Mesenchymal stem cell (in vitro differentiated cells and primary cell): ENCODE measurements at regions not wholly inside any gene's neighbourhood (a gene's known extent, or its start where the extent isn't known, plus 50 kb on each side); places are given as distances from the start of the nearest gene placed in this dataset.

Experiments
- DNase-seq: peaks from one replicate; pipeline ENCODE4 v3.0.0-alpha.2; 2013
- H2AFZ ChIP-seq: one replicate; pipeline ENCODE4 v1.6.1; 2013; ENCODE audit warnings: low read depth, mild to moderate bottlenecking, control low read depth, inconsistent platforms, low read length, moderate library complexity
- H2AK5ac ChIP-seq: 2 replicates; pipeline ENCODE4 v1.6.1; 2013; ENCODE audit warnings: low read length, moderate library complexity, mild to moderate bottlenecking, inconsistent platforms; ENCODE audit not compliant: severe bottlenecking
- H2BK120ac ChIP-seq: one replicate; pipeline ENCODE4 v1.6.1; 2013; ENCODE audit warnings: low read depth, mild to moderate bottlenecking, inconsistent platforms, low read length, moderate library complexity
- H2BK12ac ChIP-seq, 2 experiments: one replicate each; pipeline ENCODE4 v1.6.1; 2013; ENCODE audit warnings: inconsistent platforms in 2 of 2, low read length in 2 of 2, mild to moderate bottlenecking in 2 of 2, moderate library complexity in 2 of 2, control low read depth in 1 of 2
- H2BK15ac ChIP-seq: one replicate; pipeline ENCODE4 v1.6.1; 2013; ENCODE audit warnings: mild to moderate bottlenecking, low read depth, inconsistent platforms; ENCODE audit not compliant: poor library complexity, severe bottlenecking
- H2BK5ac ChIP-seq: 2 replicates; pipeline ENCODE4 v1.6.1; 2013; ENCODE audit warnings: low read depth, mild to moderate bottlenecking, low read length, control low read depth, inconsistent platforms; ENCODE audit not compliant: poor library complexity, severe bottlenecking
- H3K14ac ChIP-seq, 2 experiments: one replicate each; pipeline ENCODE4 v1.6.1; 2013; ENCODE audit warnings: inconsistent platforms in 2 of 2, low read length in 2 of 2, control low read depth in 1 of 2, mild to moderate bottlenecking in 1 of 2, moderate library complexity in 1 of 2
- H3K18ac ChIP-seq, 2 experiments: one replicate each; pipeline ENCODE4 v1.6.1; 2013; ENCODE audit warnings: inconsistent platforms in 2 of 2, low read length in 2 of 2, control low read depth in 1 of 2, low read depth in 1 of 2, mild to moderate bottlenecking in 1 of 2
- H3K23ac ChIP-seq, 2 experiments: one replicate each; pipeline ENCODE4 v1.6.1; 2013; ENCODE audit warnings: inconsistent platforms in 2 of 2, low read length in 2 of 2, mild to moderate bottlenecking in 2 of 2, moderate library complexity in 2 of 2, control low read depth in 1 of 2
- H3K27ac ChIP-seq: 2 replicates; pipeline ENCODE4 v1.5.1; 2013; ENCODE audit warnings: mild to moderate bottlenecking, moderate library complexity, low read length, control low read depth, inconsistent platforms; ENCODE audit not compliant: poor library complexity, severe bottlenecking
- H3K27me3 ChIP-seq, 2 experiments: 2 replicates each; pipeline versions ENCODE4 v1.6.1 to v1.7.0; 2013; ENCODE audit warnings: low read length in 2 of 2, mild to moderate bottlenecking in 2 of 2, moderate library complexity in 2 of 2, control low read depth in 1 of 2, inconsistent platforms in 1 of 2; ENCODE audit not compliant: control insufficient read depth in 1 of 2, insufficient read depth in 1 of 2
- H3K36me3 ChIP-seq, 2 experiments: 2 replicates each; pipeline versions ENCODE4 v1.6.1 to v1.7.0; 2013; ENCODE audit warnings: low read length in 2 of 2, control low read depth in 1 of 2, inconsistent platforms in 1 of 2, low read depth in 1 of 2, mild to moderate bottlenecking in 1 of 2; ENCODE audit not compliant: insufficient read depth in 2 of 2, control insufficient read depth in 1 of 2
- H3K4ac ChIP-seq, 2 experiments: one replicate each; pipeline ENCODE4 v1.6.1; 2013; ENCODE audit warnings: inconsistent platforms in 2 of 2, low read length in 2 of 2, mild to moderate bottlenecking in 2 of 2, moderate library complexity in 2 of 2, control low read depth in 1 of 2, low read depth in 1 of 2
- H3K4me1 ChIP-seq: 2 replicates; pipeline ENCODE4 v1.6.1; 2013; ENCODE audit warnings: low read depth, low read length, control low read depth; ENCODE audit not compliant: control insufficient read depth, insufficient read depth
- H3K4me2 ChIP-seq: 2 replicates; pipeline ENCODE4 v1.6.1; 2013; ENCODE audit warnings: low read length, mild to moderate bottlenecking, inconsistent platforms; ENCODE audit not compliant: poor library complexity, severe bottlenecking
- H3K4me3 ChIP-seq, 2 experiments: 2 replicates each; pipeline versions ENCODE4 v1.5.1 to v1.7.0; 2013; ENCODE audit warnings: low read length in 2 of 2, mild to moderate bottlenecking in 2 of 2, control low read depth in 1 of 2, low read depth in 1 of 2; ENCODE audit not compliant: insufficient read depth in 1 of 2
- H3K79me1 ChIP-seq: replicated peaks from 2 replicates; pipeline ENCODE4 v1.6.1; 2013; ENCODE audit warnings: mild to moderate bottlenecking, control low read depth, low read length, inconsistent platforms; ENCODE audit not compliant: poor library complexity, severe bottlenecking
- H3K9ac ChIP-seq: 2 replicates; pipeline ENCODE4 v1.7.0; 2013; ENCODE audit warnings: mild to moderate bottlenecking, low read length, moderate library complexity
- H3K9me3 ChIP-seq: 2 replicates; pipeline ENCODE4 v1.7.0; 2013; ENCODE audit warnings: mild to moderate bottlenecking, low read length; ENCODE audit not compliant: control insufficient read depth
- H4K8ac ChIP-seq: one replicate; pipeline ENCODE4 v1.6.1; 2013; ENCODE audit warnings: inconsistent platforms, mild to moderate bottlenecking, low read length, moderate library complexity
- H4K91ac ChIP-seq: one replicate; pipeline ENCODE4 v1.6.1; 2013; ENCODE audit warnings: mild to moderate bottlenecking, low read length, inconsistent platforms
- WGBS: methylation state at CpG from one replicate; pipeline ENCODE4 v1.1.7; 2013; ENCODE audit warnings: mixed read lengths; 5-methylcytosine and 5-hydroxymethylcytosine counted together

GRCh38 chr5:74405593-74405992, 234.9 kb downstream of the ENC1 start:
- Histone ChIP-seq H3K9me3 (no peaks in the 10 kb centered on the region), H3K14ac (no peak overlapping the region), H2BK12ac (no peak overlapping the region), H3K18ac (no peak overlapping the region), H2AFZ (no peak overlapping the region), H2BK120ac (no peak overlapping the region), H3K4ac (no peak overlapping the region), H3K23ac (no peak overlapping the region), H3K36me3 (no peaks in the 10 kb centered on the region), H4K91ac (no peak overlapping the region), H3K4me2 (no peak overlapping the region), H3K4me1 (peaks cover 2% of the 10 kb centered on the region), H2BK15ac (no peak overlapping the region), H3K27ac (no peak overlapping the region), H3K9ac (no peak overlapping the region), H3K79me1 (no peaks in the 10 kb centered on the region), H3K27me3 (no peaks in the 10 kb centered on the region), H4K8ac (no peak overlapping the region), H3K4me3 (no peak overlapping the region), H2BK5ac (no peak overlapping the region), H2AK5ac (no peak overlapping the region)
- DNase-seq, result no peak
- 100% methylated on average over 2 of the region's 4 CpGs for WGBS

DNA sequence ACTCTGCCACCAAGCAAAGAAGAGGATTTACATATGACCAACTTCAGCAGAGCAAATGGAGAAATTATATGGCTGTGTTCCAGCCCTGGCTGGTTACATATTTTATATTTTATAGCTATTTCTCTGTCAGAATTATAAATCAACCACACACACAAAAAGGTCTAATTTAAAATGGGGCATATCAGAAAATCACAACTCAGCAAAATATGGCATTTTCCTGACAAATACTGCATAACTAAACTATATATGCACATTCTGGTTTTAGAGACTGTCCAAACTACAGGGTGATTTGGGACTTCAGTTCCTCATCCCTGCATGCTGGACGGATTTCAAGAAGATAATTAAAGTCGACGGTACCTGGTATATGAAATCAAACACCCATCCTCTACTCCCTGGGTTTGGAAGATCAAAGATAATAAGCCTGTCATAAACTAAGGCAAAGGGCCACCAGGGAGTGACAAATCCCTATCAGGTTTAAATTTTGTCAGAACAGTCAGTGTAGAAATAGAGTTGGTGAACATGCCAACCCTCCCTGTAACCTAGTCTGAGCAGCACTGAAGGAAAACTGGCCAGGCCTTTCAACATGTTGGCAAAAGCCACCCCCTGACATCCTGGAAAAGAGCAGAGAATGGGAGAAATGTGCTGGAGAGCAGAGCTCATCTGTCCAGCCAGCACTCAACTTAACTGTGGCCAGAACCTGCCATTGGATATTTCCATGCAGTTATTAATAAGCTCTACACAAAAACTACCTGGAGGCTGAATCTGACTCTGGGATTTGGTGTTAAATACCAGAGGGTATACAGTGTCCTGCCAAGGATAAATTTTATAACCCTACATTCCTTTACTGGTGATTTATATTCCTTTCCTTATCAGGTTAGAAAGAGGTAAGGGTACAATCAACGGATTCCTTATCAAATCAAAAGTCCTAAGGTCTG, 235.7 kb downstream of the ENC1 start:
- Histone ChIP-seq H3K4me3 (no peak overlapping the region), H3K4ac (no peak overlapping the region), H2BK5ac (no peak overlapping the region), H3K18ac (no peak overlapping the region), H3K9ac (no peak overlapping the region), H3K36me3 (no peaks in the 10 kb centered on the region), H3K14ac (no peak overlapping the region), H2AFZ (no peak overlapping the region), H2BK120ac (no peak overlapping the region), H3K9me3 (no peaks in the 10 kb centered on the region), H3K23ac (no peak overlapping the region), H3K4me2 (no peak overlapping the region), H4K8ac (no peak overlapping the region), H3K4me1 (peaks cover 2% of the 10 kb centered on the region), H3K27me3 (no peaks in the 10 kb centered on the region), H3K27ac (no peak overlapping the region), H4K91ac (no peak overlapping the region), H2BK15ac (no peak overlapping the region), H2AK5ac (no peak overlapping the region), H2BK12ac (no peak overlapping the region), H3K79me1 (no peaks in the 10 kb centered on the region)
- 100% methylated on average over 1 of the region's 4 CpGs for WGBS
- no peak for DNase-seq

DNA sequence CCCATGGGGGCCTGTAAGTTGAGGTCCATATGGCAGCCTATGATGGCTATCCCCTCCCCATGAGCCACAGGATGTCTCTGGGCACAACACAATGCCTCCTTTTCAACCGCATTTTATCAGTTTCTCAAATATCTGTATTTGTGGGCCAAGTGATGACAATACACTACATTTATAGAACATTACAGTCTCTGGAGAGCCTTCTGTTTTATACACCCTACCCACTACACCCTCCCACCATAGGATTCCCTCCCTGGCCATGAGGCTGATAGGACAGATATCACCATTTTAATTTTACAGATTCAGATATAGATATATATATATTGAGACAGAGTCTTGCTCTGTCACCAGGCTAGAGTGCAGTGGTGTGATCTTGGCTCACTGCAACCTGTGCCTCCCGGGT, 236.8 kb downstream of the ENC1 start:
- Histone ChIP-seq H2BK12ac (no peak overlapping the region), H2BK120ac (no peak overlapping the region), H3K4me3 (no peak overlapping the region), H3K14ac (no peak overlapping the region), H4K8ac (no peak overlapping the region), H3K4me2 (no peak overlapping the region), H3K79me1 (no peaks in the 10 kb centered on the region), H2BK5ac (no peak overlapping the region), H3K36me3 (no peaks in the 10 kb centered on the region), H2AK5ac (no peak overlapping the region), H3K27ac (no peak overlapping the region), H4K91ac (no peak overlapping the region), H3K9ac (no peak overlapping the region), H3K23ac (no peak overlapping the region), H2AFZ (no peak overlapping the region), H3K18ac (no peak overlapping the region), H2BK15ac (no peak overlapping the region), H3K4ac (no peak overlapping the region), H3K4me1 (peaks cover 2% of the 10 kb centered on the region), H3K9me3 (no peaks in the 10 kb centered on the region), H3K27me3 (no peaks in the 10 kb centered on the region)
- WGBS, result 95% methylated on average over 2 of the region's 2 CpGs
- no peak for DNase-seq

DNA sequence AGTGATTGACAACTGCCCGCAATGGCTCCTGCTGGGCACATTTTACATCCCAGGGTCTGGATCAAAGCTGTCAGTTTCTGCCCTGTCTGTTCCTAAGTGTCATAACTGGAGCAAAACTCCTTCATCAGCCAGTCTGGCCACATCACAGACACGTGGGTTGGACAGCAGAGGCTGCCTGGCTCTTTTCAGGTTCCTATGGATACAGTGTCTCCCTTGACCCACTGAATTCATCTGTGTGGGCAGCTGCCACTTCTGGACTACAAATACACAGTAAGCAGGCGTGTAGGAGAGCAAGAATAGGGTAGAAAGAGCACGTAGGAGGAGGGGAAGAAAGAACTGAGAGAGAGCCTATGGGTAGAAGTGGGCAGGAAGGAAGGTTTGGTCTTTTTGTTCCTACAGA, 238.0 kb downstream of the ENC1 start:
- Histone ChIP-seq H3K18ac (peak overlapping the region in 1 of 2 experiments; percentile 61), H3K14ac (peak overlapping the region in 1 of 2 experiments; percentile 48), H2AK5ac (no peak overlapping the region), H2BK12ac (peak overlapping the region in 1 of 2 experiments; percentile 76), H2BK15ac (no peak overlapping the region), H3K4ac (peak overlapping the region in 1 of 2 experiments; percentile 26), H3K27me3 (no peaks in the 10 kb centered on the region), H4K91ac (no peak overlapping the region), H4K8ac (no peak overlapping the region), H3K9ac (no peak overlapping the region), H3K4me3 (no peak overlapping the region), H3K23ac (no peak overlapping the region), H3K79me1 (no peaks in the 10 kb centered on the region), H3K27ac (no peak overlapping the region), H3K9me3 (no peaks in the 10 kb centered on the region), H2BK5ac (no peak overlapping the region), H2BK120ac (no peak overlapping the region), H3K36me3 (no peaks in the 10 kb centered on the region), H2AFZ (no peak overlapping the region), H3K4me2 (no peak overlapping the region), H3K4me1 (peaks cover 2% of the 10 kb centered on the region)
- WGBS, result 79% methylated on average over 4 of the region's 4 CpGs
- no peak for DNase-seq
